Spleen (tissue), 7 donors: ENCODE measurements at regions not wholly inside any gene's neighbourhood (a gene's known extent, or its start where the extent isn't known, plus 50 kb on each side); places are given as distances from the start of the nearest gene placed in this dataset.

ENCODE experiments used
- CTCF ChIP-seq, 11 experiments: fragments of 200-600 bp in 7 of 11; fragments of 450-650 bp in 4 of 11; sonication (generic) in 4 of 11; IDR thresholded peaks in 8 of 11; conservative IDR thresholded peaks in 3 of 11; 1 replicate in 7 of 11; 2 replicates in 4 of 11; pipeline versions ENCODE4 v1.4.0 to v1.8.0; 2016 to 2021; ENCODE audit warnings: antibody characterized with exemption in 11 of 11, inconsistent platforms in 4 of 11, mild to moderate bottlenecking in 1 of 11
- POLR2A ChIP-seq, 3 donors: fragments of 450-650 bp; IDR thresholded peaks; one replicate each; pipeline ENCODE4 v1.5.1; 2017; ENCODE audit warnings: antibody characterized with exemption in 3 of 3, mild to moderate bottlenecking in 1 of 3
- POLR2AphosphoS5 ChIP-seq, 3 donors: sonication (generic); formaldehyde crosslinking; IDR thresholded peaks; one replicate each; pipeline ENCODE4 v1.5.1; 2017; ENCODE audit warnings: antibody characterized with exemption in 3 of 3
- donor health status: DM: no; HTN: no; CAD: no; lungs with moderate emphysema.
- donor health status: DM: no; HTN: no; CAD: no.
- donor health status: DM: no; HTN: no; CAD: no.

GRCh38 chr2:226228080-226228479 lies 571.5 kb downstream of the IRS1 start:
- TF ChIP-seq POLR2AphosphoS5 (IDR thresholded peaks at IDR 0.05) (no peak), CTCF (IDR thresholded peaks at IDR 0.05 in 8 of 11, conservative IDR thresholded peaks at IDR 0.05 in 3 of 11) (no peak), POLR2A (IDR thresholded peaks at IDR 0.05) (no peak)
